ENCODE measurements at regions not wholly inside any gene's neighbourhood (a gene's known extent, or its start where the extent isn't known, plus 50 kb on each side); places are given as distances from the start of the nearest gene placed in this dataset.

DNA sequence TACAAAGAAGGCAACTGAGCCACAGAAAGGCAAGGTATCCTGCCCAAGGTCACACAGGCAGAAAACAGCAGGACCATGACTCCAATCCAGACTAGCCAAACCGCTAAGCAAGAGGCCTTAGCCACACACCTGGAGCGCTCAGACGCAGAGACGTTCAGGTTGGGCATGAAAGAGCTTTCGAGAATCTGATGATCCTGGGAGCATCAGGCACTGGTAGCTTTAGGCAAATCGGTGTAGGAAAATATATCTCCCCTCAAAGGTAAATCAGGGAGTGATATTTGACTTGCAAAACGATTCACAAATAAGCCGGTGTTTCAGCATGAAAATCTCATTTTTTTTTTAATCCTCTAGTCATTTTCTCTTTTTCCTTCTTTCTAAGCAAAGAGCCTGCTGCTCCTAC lies 279.0 kb downstream of the MRTFB start:
- WGBS = 80% methylated on average over 8 of the region's 8 CpGs
- intact Hi-C loops (cut with DNase I) = no loop called here
- H3K27me3 ChIP-seq (replicated peaks; ENCODE audit: insufficient read depth) = no peaks in the 10 kb centered on the region
- DNase-seq (ENCODE audit: low spot score) = no peak
- no peak overlapping the region for H3K4me3 ChIP-seq
- no peak for TF ChIP-seq POLR2AphosphoS5 (IDR thresholded peaks at IDR 0.05)
- no peak for TF ChIP-seq POLR2A (IDR thresholded peaks at IDR 0.05)
- TF ChIP-seq, protein P1, sequence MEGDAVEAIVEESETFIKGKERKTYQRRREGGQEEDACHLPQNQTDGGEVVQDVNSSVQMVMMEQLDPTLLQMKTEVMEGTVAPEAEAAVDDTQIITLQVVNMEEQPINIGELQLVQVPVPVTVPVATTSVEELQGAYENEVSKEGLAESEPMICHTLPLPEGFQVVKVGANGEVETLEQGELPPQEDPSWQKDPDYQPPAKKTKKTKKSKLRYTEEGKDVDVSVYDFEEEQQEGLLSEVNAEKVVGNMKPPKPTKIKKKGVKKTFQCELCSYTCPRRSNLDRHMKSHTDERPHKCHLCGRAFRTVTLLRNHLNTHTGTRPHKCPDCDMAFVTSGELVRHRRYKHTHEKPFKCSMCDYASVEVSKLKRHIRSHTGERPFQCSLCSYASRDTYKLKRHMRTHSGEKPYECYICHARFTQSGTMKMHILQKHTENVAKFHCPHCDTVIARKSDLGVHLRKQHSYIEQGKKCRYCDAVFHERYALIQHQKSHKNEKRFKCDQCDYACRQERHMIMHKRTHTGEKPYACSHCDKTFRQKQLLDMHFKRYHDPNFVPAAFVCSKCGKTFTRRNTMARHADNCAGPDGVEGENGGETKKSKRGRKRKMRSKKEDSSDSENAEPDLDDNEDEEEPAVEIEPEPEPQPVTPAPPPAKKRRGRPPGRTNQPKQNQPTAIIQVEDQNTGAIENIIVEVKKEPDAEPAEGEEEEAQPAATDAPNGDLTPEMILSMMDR (IDR thresholded peaks at IDR 0.05) = no peak
- H3K27ac ChIP-seq = no peak overlapping the region
- no peaks in the 10 kb centered on the region for H3K36me3 ChIP-seq
- no peaks in the 10 kb centered on the region for H3K9me3 ChIP-seq
- H3K4me1 ChIP-seq (replicated peaks) = peaks cover 2% of the 10 kb centered on the region

DNA sequence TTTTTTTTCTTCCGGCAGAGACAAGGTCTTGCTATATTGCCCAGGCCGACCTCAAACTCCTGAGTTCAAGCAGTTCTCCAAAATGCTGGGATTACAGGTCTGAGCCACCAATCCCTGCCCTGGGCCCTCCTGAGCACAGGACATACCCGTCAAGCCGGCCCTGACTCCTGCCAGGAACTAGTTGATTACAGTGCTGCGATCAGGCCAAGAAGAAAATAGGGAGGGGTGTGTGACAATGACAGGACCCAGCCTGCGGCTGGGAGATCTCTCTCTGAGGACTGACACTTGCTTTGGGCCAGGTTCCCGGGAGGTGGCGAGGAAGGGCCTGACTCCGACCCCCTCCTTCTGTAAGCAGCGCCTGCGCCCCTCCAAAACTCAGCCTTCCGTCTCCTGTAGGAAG lies 276.6 kb downstream of the MRTFB start:
- intact Hi-C loops (cut with DNase I) = no loop called here
- Histone ChIP-seq H3K9me3 (no peaks in the 10 kb centered on the region), H3K4me1 (replicated peaks) (peaks cover 2% of the 10 kb centered on the region), H3K27ac (peak overlapping the region; percentile 59 to 70), H3K4me3 (no peak overlapping the region), H3K36me3 (no peaks in the 10 kb centered on the region), H3K27me3 (replicated peaks; ENCODE audit: insufficient read depth) (no peaks in the 10 kb centered on the region)
- TF ChIP-seq, protein P1 (IDR thresholded peaks at IDR 0.05) = no peak
- peak; percentile 80 for TF ChIP-seq POLR2AphosphoS5 (IDR thresholded peaks at IDR 0.05)
- no peak for TF ChIP-seq POLR2A (IDR thresholded peaks at IDR 0.05)
- DNase-seq (ENCODE audit: low spot score) = peak; percentile 80
- 37% methylated on average over 12 of the region's 12 CpGs for WGBS

DNA sequence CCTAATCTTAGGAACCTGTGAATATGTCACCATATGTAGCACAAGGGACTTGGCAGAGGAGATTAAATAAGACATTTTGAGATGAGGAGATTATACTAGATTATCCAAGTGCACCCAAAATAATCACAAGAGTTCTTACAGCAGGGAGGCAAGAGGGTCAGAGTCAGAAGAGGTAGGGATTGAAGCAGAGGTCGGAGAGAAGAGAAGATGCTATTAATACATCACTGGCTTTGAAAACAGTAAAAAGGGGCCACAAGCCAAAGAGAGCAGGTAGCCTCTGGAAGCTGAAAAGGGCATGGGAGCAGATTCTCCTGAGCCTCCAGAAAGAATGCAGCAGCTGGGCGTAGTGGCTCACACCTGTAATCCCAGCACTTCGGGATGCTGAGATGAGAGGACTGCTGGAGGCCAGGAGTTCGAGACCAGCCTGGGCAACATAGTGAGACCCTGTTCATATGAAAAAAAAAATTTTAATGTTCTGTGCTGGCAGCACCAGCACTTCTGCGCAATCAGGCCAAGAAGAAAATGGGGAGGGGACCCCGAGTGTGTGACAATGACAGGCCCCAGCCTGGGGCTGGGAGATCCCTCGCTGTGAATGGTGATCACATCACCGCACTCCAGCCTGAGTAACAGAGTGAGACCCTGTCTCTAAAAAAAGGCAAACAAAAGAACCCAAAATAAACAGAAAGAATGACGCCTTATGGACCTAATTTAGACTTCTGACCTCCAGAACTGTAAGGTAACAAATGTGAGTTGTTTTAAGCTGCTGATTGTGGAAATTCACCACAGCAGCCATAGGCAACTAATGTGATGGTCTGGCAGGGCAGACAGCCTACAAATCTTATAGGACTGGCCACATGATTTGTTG lies 275.4 kb downstream of the MRTFB start:
- WGBS = 97% methylated on average over 9 of the region's 9 CpGs
- intact Hi-C loops (cut with DNase I) = no loop called here
- DNase-seq (ENCODE audit: low spot score) = no peak
- H3K4me3 ChIP-seq = no peak overlapping the region
- no peaks in the 10 kb centered on the region for H3K9me3 ChIP-seq
- H3K36me3 ChIP-seq = no peaks in the 10 kb centered on the region
- H3K27ac ChIP-seq = no peak overlapping the region
- no peaks in the 10 kb centered on the region for H3K27me3 ChIP-seq (replicated peaks; ENCODE audit: insufficient read depth)
- H3K4me1 ChIP-seq (replicated peaks) = peaks cover 2% of the 10 kb centered on the region
- TF ChIP-seq, protein P1 (IDR thresholded peaks at IDR 0.05) = no peak
- no peak for TF ChIP-seq POLR2A (IDR thresholded peaks at IDR 0.05)
- TF ChIP-seq POLR2AphosphoS5 (IDR thresholded peaks at IDR 0.05) = no peak

DNA sequence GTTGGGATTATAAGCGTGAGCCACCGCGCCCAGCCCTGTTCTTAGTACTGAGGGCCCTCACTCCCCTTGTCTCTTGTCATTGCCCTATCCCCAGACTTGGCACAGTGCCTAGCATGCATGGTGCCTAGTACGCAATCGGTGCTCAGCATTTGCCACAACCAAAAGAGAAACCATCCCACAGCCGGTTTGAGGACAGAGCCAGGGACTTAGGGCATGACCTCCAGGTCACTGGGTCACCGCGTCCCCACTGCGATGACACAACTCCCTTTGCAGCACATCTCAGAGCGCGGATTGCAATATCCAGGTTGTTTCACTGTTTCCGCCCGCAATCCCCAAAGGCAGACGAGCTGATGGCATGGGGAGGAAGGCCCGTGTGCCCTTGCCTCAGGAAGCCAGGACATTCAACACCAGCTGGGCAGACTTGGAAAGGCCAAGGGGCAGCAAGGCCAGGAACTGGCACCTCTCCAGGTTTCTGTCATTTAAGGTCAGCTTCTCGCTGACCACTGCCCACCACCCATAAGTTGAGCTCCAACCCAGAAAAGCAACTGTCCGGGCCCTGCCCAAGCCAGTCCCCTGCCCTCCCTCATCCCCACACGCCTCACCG lies 274.5 kb downstream of the MRTFB start:
- TF ChIP-seq, protein P1 (IDR thresholded peaks at IDR 0.05) = no peak
- TF ChIP-seq POLR2AphosphoS5 (IDR thresholded peaks at IDR 0.05) (no peak), POLR2A (IDR thresholded peaks at IDR 0.05) (no peak)

More for the DNA sequence above, 274.5 kb downstream of the MRTFB start:
- WGBS = 87% methylated on average over 19 of the region's 19 CpGs
- Histone ChIP-seq H3K4me3 (no peak overlapping the region), H3K27me3 (replicated peaks; ENCODE audit: insufficient read depth) (no peaks in the 10 kb centered on the region), H3K27ac (no peak overlapping the region), H3K4me1 (replicated peaks) (peaks cover 2% of the 10 kb centered on the region), H3K9me3 (no peaks in the 10 kb centered on the region), H3K36me3 (no peaks in the 10 kb centered on the region)
- intact Hi-C loops (cut with DNase I) = no loop called here
- no peak for DNase-seq (ENCODE audit: low spot score)

Data from prostate gland (tissue), 2 donors.